Brain microvascular endothelial cell (primary cell): ENCODE measurements at regions not wholly inside any gene's neighbourhood (a gene's known extent, or its start where the extent isn't known, plus 50 kb on each side); places are given as distances from the start of the nearest gene placed in this dataset.

Experiments
- DNase-seq: peaks from one replicate; pipeline ENCODE4 v3.0.0-alpha.2; 2020
- H3K27ac ChIP-seq: fragments of 250-450 bp; sonication (Bioruptor Pico); 2 replicates; pipeline ENCODE4 v1.5.1; 2020; ENCODE audit warnings: mild to moderate bottlenecking, moderate library complexity
- H3K27me3 ChIP-seq: fragments of 250-450 bp; sonication (Bioruptor Pico); replicated peaks from 2 replicates; pipeline ENCODE4 v1.5.1; 2020; ENCODE audit warnings: mild to moderate bottlenecking
- H3K36me3 ChIP-seq: fragments of 250-450 bp; sonication (Bioruptor Pico); replicated peaks from 2 replicates; pipeline ENCODE4 v1.5.1; 2020; ENCODE audit warnings: mild to moderate bottlenecking
- H3K4me3 ChIP-seq: 2 replicates; pipeline ENCODE4 v1.5.1; 2011; ENCODE audit warnings: low read depth, mild to moderate bottlenecking, control low read depth, low read length, moderate library complexity
- CTCF ChIP-seq: IDR thresholded peaks from 2 replicates; pipeline ENCODE4 v1.5.1; 2011; ENCODE audit warnings: low read depth, mild to moderate bottlenecking, moderate library complexity, low read length, control low read depth, inconsistent platforms; ENCODE audit errors: missing control alignments
- in situ Hi-C: cut with HindIII; loops from 2 replicates; pipeline ENCODE4 v1.10.0; 2017; ENCODE audit warnings: low sequenced_read_pairs, low pct_ligation_motif_present

DNA sequence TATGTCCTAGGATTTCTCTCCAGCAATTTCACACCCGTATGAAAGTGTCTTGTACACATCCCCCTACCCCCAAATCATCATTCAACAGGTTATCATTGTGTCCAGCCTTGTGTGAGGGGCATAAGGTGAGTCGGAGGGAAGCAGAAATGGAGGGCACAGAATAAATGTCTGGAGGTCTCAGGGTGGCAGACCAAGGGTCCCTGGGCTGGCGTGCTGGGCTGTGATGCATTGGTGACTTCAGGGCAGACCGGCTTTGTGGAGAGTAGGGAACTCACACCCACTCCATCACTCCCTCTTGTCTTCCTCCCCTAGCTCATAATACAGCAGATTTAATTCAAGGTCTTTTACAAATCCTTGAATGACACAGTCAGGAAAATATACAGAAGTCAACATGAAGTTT lies 191.7 kb upstream of the PMEPA1 start:
- no peaks in the 10 kb centered on the region for H3K36me3 ChIP-seq
- no peaks in the 10 kb centered on the region for H3K27me3 ChIP-seq
- no peak overlapping the region for H3K4me3 ChIP-seq
- no peak overlapping the region for H3K27ac ChIP-seq
- no peak for DNase-seq
- TF ChIP-seq CTCF = no peak
- in situ Hi-C loops = no loop called here

DNA sequence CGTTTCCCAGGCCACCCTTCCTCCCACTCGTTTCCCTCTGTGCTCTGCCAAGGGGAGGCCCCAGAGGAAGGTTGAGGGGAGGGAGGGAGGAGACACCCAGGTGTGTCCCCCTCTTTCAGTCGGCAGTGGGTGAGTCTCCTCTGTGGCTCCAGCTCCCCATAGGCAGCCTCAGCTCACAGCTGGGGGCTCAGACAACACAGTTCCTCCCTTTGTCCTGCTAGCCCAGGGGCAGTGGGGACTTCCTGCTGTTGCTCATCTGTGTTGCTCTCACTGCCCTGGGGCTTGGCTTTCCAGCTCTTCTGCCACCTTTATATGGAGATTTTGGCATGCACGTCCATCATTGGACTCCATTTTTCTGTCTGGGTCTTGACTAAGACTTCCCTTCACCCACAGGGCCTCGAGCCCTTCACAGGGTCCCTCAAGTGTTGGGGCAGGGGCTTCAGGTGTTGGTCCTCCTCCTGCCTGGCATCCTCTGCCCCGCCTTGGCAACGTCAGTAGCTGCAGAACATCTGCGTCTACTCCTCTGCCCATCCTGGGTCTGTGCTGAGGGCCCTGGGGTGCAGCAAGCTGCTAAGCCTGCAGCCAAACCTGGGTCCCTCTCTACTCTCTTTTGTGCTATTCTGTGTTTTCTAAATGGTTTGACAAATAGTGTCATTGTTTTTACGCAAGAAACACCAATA lies 190.6 kb upstream of the PMEPA1 start:
- Histone ChIP-seq H3K27me3 (no peaks in the 10 kb centered on the region), H3K36me3 (no peaks in the 10 kb centered on the region), H3K27ac (no peak overlapping the region), H3K4me3 (no peak overlapping the region)
- in situ Hi-C loops = no loop called here
- TF ChIP-seq CTCF = no peak
- no peak for DNase-seq

- H3K27ac ChIP-seq = no peak overlapping the region
- no peaks in the 10 kb centered on the region for H3K36me3 ChIP-seq
- DNase-seq = no peak
- no peaks in the 10 kb centered on the region for H3K27me3 ChIP-seq
- no peak overlapping the region for H3K4me3 ChIP-seq
- no peak for TF ChIP-seq CTCF
- in situ Hi-C loops = no loop called here
Measured at GRCh38 chr20:57899554-57899953, 189.7 kb upstream of the PMEPA1 start.

DNA sequence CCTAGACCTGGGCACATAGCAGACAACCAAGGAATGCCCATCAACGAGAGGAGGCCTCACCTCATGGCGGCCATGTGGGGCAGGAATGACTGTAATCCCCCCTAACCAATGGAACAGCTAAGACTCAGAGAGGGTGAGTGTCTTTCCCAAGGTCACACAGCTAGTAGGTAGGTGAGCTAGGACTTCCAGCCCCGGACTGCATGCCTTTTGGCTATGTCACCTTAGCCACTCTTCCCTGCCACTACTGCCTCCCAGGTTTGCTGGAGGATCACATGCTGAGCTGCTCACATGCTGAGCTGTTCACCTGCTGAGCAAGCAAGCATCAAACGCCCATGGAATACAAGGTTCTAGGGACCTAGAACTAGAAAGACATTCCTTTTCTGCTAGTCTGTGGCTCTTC lies 188.5 kb upstream of the PMEPA1 start:
- no peaks in the 10 kb centered on the region for H3K36me3 ChIP-seq
- in situ Hi-C loops = no loop called here
- H3K27ac ChIP-seq = no peak overlapping the region
- H3K27me3 ChIP-seq = no peaks in the 10 kb centered on the region
- no peak for TF ChIP-seq CTCF
- DNase-seq = no peak
- H3K4me3 ChIP-seq = no peak overlapping the region

GRCh38 chr20:57897891-57898290 lies 188.1 kb upstream of the PMEPA1 start:
- in situ Hi-C loops = no loop called here
- Histone ChIP-seq H3K27me3 (no peaks in the 10 kb centered on the region), H3K4me3 (no peak overlapping the region), H3K27ac (no peak overlapping the region), H3K36me3 (no peaks in the 10 kb centered on the region)
- DNase-seq = no peak
- no peak for TF ChIP-seq CTCF
